Medulla oblongata (tissue), 1 donor: ENCODE measurements at regions not wholly inside any gene's neighbourhood (a gene's known extent, or its start where the extent isn't known, plus 50 kb on each side); places are given as distances from the start of the nearest gene placed in this dataset.

ENCODE experiments used
- DNase-seq: peaks from one replicate; pipeline ENCODE4 v3.0.0-alpha.2; 2015; ENCODE audit errors: extremely low spot score

DNA sequence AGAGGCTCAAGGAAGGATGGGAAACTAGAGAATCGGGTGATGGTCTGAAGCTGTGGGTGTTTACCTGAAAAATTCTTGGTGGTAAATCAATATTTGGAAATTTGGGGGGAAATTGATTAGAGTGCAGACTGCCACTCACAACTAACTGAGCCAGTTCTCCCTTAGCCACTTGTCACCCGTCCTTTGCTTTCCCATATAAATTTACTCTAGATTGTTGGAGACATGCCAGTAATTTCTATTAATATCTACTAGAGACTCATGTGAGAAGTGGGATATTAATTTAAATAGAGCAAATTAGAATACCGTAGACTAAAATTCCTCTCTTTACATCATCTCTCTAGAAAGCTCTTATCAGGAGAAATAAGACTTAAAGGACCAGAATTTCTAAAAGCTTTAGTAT, 471.3 kb upstream of the DAB2 start:
- no peak for DNase-seq

DNA sequence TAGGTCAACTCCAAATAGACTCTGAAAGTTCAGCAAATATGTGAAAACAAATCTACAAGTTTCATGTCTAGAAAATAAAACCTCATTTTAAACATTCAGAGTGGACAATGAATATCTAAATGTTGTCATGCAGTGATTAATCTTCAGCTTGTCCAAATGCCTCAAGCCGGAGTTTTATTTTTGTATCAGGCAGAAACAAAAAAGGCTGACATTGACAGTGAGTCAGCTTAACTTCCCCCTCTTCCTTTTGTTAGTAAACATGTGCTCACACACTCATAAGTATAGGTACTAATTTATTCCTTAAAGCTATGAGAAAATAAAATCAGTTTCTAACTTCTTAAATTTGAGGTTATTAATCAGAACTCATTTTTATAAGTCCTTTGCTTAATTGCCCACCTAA, 467.9 kb upstream of the DAB2 start:
- no peak for DNase-seq

DNA sequence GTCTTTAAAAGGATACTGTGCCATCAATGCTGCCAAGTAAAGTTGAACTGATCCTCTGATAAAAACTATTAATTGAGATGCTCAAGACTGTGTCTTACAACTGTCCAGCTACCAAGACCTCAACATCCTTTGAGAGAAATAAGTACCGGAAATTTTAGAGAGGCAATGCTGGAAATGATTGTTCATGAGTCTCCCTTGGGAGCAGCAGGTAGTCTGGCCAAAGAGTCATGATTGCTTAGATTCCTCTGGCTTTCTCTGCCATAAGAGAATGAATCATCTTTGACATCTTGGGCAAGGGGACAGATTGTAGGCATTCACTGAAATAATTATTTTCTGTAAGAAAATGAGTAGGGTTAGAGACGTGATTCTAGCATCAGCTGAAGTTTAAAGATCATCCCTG, 466.6 kb upstream of the DAB2 start:
- DNase-seq: no peak

DNA sequence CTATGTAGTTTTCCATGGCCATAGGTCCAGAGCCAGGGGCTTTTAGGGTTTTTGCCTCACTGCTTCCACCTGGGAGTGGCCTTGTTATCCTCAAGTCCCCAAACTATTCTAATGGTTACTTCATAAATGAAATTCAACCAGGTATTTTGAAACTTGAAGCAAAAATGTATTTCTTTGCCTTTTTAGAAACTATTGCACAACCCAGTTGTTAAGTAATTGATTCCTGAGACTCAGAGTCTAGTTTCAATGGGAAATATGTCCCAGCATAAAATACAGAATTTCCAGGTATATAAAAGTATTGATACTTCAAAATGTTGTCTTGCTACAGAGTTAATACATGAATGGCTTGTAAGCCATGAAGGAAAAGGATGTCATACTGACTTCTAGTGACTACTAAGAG, 456.2 kb upstream of the DAB2 start:
- no peak for DNase-seq

DNA sequence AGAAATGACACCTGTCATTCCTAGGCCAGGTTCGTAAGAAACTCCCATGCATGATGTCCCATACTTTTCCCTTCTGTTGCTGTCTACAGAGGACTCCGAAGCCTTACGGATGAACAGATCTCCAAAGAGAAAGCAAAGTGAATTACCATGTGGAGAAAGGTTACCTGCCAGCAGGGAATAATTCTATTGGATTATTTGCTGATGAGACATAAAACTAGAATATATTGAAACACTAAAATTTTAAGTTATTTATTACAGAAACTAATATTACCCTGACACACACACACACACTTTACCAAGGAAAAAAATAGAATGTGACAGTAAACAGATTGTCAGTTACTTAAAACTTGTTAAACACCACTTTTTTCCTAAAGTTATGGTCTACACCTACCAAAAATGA, 452.7 kb upstream of the DAB2 start:
- DNase-seq: no peak

DNA sequence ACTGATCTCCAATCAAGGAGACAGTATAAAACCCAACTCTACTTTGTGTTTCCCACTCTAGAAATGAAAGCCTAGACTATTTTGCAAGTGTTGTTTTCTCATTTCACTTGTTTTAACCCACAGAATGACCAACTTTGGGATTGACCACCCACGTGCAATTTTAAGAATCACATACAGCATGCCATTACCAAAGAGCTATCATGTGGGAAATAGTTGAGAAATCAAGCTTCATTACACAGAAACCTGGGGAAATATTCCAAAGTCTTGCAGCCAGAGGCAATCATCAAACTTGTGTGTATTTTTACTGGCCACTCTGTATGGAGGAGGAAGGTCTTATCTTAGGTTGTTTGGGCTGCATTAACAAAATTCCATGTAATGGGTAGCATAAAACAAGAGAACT, 451.4 kb upstream of the DAB2 start:
- DNase-seq: no peak

DNA sequence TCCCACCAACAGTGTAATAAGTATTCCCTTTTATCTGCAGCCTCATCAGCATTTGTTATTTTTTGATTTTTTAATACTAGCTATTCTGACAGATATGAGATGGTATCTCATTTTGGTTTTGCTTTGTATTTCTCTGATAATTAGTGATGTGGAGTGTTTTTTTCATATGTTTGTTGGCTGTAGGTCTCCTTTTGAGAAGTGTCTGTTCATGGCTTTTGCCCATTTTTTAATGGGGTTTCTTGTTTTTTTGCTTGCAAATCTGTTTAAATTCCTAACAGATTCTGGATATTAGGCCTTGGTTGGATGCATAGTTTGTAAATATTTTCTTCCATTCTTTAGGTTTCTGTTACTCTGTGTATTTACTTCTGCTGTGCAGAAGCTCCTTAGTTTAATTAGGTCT, 445.4 kb upstream of the DAB2 start:
- no peak for DNase-seq

DNA sequence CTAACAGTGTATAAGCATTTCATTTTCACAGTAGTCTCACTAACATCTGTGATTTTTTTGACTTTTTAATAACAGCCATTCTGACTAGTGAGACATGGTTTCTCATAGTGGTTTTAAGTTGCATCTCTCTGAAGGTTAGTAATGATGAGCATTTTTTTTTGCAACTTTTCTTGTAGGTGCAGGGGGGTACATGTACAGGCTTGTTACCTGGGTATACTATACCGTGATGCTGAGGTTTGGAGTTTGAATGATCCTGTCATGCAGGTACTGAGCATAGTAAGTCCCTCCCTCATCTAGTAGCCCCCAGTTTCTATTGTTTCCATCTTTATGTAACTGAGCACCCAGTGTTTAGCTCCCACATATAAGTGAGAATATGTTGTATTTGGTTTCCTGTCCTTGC, 444.6 kb upstream of the DAB2 start:
- no peak for DNase-seq

DNA sequence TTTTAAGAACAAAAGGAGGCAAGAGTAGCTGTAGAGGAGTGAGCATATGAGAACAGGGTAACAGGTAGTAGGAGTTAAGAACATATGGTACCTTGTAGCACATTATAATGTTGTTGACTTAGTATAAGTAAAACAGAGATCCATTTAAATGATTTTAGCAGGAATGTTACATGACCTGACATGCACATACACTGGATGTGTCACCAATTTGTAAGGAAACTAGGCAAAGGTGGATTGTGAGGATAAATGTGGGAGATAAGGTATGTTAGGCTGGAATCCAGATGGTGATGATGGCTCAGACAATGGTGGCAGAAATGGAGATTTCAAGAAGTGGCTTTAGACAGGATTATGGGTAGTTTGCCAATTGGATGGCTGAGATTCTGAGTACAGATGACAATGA, 443.1 kb upstream of the DAB2 start:
- no peak for DNase-seq

DNA sequence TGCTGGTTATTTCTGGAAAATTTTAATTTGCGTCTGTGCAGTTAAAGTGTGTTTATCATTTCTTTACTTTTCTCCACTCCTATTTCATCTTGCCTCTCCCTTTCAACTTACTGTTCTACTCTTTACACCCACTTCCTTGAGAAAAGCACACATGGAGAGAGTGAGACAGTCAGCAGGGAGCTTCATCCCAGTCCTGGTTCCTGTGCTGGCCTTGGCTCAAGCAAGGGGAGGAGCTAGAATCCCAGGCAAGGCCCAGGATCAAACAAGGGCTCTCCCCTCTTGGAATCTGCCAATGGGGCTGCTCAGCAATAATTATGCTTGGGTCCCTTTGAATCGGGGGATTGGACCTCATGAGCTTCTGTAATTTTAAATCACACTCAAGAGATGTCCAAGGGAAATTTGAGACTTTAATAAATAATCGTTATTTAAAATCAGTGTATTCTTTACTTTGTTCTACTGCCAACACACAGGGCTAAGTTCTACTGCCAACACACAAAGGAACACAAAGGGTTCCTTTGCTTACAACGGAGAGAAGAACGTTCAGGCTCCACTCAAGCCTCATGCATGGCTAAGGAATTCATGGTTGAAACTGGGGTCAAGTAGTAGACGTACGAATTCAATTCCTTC, 439.3 kb upstream of the DAB2 start:
- DNase-seq: no peak

DNA sequence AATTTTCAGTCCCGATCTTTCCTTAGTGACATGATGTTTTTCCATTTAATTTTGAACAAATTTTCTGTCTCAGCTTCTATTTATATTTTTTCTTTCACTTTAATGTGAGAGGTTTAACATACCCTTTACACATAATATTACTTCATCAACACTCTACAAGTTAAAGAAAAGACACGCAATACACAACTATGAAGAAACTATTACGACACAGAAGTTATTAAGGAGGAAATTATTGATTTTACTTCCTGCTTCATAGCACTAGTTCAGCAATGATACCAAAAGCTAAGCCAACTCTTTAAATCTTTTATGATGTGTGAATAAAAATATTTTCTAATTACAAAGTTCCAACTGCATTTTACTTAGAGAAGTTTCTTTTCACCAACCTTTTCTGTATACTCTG, 432.3 kb upstream of the DAB2 start:
- DNase-seq: no peak

DNA sequence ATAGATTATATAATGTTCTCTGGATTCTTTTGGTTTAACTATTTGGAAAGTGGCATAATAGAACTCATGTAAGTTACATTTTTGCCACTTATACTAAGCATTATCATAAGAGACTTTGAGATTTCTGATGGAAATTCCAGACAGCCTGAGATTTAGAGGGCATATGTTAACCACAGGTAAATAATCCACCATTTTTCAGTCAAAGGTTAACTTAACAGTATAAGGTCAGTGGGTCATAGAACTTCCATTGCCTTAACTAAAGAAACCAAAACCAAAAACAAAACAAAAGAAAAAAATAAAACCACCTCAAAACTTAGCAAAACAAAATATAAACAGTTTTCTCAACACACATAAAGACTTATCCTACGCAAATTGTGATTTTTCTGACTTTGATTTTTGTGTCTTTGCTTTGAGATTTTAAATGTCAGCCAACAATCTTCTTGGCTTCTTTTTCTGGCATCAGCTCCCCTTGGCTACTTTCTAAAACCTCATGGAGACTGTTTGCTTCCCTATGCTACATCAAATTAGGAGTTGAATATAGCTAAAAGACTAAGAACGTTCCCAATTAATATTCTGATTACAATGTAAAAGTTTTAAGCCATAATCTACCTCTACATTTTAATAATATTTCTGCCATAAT, 430.1 kb upstream of the DAB2 start:
- no peak for DNase-seq

DNA sequence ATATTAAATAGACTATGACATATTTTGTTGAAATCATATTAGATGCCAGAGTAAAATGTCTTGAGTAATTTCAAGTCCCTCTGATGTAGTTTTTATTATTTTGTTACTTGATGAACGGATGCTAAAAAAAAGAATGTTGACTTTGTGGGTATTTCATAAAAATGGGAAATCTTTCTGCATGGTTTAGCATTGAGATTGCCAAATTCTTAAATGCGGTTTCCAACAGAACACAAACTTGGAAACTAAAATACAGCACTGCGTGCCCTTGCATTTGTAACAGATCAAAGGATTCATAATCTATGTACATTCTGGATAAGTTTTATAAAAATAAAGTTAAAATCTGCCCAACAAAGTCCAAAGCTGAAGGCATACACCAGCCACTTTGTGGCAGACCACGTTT, 425.5 kb upstream of the DAB2 start:
- DNase-seq: no peak

DNA sequence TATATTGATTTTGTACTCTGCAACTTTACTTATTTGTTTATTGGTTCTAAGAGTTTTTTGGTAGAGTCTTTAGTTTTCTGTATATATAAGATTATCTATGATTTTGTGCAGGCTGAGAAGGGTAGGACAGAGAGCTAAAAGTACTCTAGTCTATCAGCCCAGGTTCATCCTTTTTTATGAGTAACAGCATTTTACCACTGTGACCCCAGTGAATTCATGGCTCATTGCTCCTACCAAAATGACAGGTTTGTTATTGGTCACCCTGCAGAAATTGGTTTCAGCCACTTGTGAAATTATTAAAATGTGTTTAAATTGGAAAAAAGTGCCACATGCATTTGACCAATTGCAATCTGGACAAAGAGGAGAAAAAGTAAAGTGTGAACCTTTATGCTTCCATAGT, 421.4 kb upstream of the DAB2 start:
- DNase-seq: no peak

DNA sequence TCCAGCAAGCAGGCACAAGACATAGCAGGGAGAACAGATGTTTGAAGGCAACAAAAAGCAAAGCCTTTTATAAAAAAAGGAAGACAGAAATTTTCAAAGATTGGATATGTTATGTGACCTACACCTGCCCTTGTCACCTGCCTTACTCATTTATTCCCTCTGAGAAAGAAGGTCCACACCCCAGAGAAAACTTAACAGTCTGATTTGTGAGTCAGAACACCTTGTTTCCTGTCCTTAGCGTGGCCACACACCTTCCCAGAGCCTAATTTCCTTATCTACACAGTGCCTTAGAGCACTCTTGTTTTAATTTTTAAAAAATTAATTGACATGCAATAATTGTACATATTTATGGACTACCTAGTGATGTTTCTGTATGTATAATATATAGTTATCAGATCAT, 419.0 kb upstream of the DAB2 start:
- DNase-seq: no peak

DNA sequence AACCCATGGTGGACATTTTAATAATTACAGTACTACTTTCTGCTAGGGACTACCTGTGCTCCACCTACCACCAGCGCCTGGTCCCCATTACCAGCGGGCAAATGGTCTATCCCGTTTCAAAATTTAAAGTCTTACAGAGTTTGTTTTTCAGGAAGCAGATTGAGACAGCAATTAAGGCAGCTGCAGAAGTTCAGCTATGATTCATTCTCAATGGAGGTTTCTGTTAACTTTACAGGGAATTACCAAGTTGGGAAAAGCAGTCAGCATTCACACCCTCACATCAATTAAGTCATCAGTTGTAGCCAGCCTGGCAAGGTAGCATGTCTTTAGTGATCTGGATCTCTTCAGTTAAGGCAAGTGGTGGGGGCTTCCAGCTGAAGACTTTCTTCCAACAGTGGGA, 410.6 kb upstream of the DAB2 start:
- no peak for DNase-seq

DNA sequence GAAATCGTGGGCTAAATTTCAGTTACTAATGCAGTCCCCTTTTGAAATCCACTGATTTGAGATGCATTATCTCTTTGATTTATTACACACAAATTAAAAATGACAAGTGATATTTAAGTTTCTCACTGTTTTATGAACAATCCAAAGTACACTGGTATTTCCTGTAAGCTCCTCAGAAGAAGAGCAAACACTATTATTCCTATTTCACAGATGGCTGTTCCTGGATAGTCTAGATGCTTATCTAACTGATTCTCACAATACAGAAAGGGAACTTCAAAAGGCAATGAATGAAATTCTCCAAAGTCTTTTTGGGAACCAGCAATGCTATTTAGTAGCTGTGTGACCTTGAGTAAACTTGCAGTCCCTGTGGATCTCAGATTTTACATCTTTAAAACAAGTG, 404.7 kb upstream of the DAB2 start:
- DNase-seq: no peak

DNA sequence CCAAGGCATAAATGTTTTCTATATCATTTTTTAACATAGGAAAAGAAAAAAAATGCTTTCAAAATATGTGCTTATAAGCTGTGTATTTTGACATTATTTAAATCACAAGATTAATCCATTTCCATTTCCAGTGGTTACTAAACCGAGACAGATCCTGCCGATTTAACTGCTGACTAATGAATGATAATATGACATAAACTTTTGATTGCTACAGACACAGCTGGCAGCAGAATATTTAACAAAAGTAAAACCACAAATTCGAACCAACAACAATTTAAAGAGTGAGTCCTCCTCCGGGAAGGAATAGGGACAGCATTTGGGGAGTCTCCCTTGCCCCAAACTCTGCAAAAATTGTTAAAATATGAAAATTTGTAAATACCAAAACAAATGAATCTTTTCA, 401.3 kb upstream of the DAB2 start:
- no peak for DNase-seq

DNA sequence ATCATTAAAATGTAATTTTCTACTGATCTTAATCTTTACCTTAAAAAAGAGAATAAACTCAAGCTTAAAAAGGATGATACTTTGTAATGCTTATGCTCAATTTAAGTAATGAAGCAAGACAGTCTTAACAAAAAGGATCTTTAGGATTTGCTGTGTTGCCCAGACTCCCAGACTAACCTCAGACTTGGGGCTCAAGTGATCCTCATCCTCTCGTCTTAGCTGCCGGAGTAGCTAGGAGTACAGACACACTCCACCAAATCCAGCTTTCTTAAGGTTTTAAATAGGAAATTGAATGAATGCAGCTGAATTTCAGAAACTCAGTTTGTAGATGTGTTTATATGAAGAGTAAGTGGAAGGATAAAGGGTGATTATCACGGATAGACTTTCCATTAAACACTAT, 400.5 kb upstream of the DAB2 start:
- no peak for DNase-seq

DNA sequence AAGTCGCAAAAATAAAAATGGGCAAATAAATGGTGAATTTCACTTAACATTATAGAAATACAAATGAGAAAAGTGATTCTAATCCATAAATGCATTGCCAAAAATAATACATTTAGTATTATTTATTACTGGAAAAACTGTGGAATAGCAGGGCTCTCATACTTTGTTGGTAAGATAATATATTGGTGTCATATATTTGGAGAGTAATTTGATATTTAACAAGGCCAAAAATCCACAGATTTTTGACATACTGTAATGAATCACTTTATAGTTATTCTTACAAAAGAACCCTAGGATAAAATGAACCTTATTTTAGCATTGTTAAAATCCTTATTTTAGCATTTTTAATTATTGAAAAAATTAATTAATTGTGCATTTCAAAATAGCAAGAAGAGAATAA, 397.2 kb upstream of the DAB2 start:
- DNase-seq: no peak

DNA sequence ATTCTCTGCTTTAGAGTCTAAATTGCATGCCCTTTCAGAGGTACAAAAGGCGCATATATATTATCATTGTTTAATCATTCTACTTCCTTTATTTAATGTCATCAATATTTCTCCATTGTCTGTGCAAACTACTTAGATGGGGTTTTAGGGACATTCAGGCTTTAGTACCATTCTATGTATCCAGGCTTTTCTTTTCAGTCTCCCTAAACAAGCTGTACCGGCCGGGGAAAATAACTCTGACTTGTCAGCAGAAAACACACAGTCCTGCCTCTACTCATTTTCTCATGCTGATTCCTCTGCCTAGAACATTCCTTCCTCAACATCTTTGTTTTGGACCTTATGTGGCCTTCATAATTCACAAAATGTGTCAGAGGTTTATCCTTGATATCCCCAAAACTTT, 392.1 kb upstream of the DAB2 start:
- no peak for DNase-seq

DNA sequence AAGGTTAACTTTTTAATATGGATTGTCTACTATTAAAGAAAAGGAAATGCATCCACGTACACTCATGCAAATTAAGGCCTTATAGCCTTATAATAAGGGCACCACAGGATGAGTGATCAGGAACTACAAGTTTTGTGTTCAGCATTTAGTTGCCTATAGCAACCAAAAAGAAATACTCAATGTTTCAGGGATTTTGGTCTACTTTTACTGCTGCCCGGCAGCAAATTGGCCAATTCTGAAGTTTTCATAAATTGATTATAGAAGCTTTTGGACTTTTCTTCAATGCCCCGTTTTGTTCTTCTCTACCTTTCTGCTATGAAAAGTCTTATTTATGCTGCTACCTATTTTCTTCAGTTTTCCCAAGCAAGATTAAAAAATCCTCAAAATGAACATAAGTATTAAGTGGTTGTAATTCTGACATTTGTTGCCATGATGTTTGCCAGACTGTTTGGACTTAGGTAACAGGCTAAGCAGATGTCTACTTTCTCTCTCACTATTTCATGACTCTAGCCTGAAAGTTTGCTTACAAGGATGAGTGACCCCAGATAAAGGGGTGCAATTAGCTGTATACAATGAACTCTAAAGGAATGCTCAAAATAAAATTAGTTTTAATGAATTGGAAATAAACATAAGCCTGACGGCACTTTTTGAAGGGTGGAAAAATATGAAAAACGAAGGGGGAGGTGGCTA, 391.5 kb upstream of the DAB2 start:
- no peak for DNase-seq

DNA sequence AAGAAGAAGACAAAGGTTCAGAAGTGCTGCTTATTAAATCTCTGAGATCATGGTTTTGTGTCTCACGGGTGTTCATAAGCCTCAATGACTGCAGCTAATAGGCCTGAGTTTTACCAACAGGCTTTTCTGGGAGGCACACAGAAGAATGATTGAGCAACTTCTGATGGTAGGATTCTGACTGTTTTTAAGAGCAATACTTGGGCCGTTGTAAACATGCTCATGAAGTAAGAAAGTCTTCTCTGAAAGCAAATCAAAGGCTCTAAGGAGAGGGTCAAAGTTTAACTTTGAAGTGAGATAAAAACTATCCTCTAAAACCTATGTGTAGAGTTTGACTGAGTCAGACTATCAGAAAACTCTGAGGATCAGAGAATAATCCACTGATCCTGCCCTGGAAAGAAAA, 390.9 kb upstream of the DAB2 start:
- no peak for DNase-seq

DNA sequence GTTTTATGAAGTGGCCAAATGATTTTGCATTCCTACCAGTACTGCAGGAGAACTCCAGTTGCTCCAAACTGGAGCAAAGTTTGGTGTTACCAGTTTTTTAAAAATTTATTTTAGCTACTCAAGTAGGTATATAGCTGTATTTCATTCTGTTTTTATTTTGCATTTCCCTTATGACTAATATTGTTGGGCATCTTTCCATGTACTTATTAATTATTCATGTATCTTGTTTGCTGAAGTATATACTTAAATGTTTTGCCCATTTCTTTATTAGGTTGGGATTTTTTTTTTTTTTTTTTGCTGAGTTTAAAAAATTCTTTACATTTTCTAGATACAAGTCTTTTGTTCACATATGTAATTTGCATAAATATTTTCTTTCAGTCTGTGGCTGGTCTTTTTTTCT, 386.6 kb upstream of the DAB2 start:
- no peak for DNase-seq
